Brain pericyte (primary cell): ENCODE measurements at regions not wholly inside any gene's neighbourhood (a gene's known extent, or its start where the extent isn't known, plus 50 kb on each side); places are given as distances from the start of the nearest gene placed in this dataset.

Experiments
- DNase-seq: peaks from one replicate; pipeline ENCODE4 v3.0.0-alpha.2; 2012; ENCODE audit warnings: low read depth, low spot score

GRCh38 chr6:56864171-56864616, 90.7 kb upstream of the BEND6 start:
- DNase-seq = no peak

GRCh38 chr6:56863366-56863765, 91.5 kb upstream of the BEND6 start:
- DNase-seq = no peak

- DNase-seq = no peak
Measured at GRCh38 chr6:56862415-56863175, 92.3 kb upstream of the BEND6 start.

GRCh38 chr6:56860475-56860874, 94.4 kb upstream of the BEND6 start:
- no peak for DNase-seq

GRCh38 chr6:56856036-56856580, 98.8 kb upstream of the BEND6 start:
- no peak for DNase-seq

- no peak for DNase-seq
Measured at GRCh38 chr6:56854086-56854485, 100.8 kb upstream of the BEND6 start.

GRCh38 chr6:56853541-56853940, 101.4 kb upstream of the BEND6 start:
- no peak for DNase-seq

GRCh38 chr6:56852260-56853010, 102.5 kb upstream of the BEND6 start:
- DNase-seq = no peak

- DNase-seq = no peak
Measured at GRCh38 chr6:56851541-56852259, 103.2 kb upstream of the BEND6 start.

GRCh38 chr6:56851074-56851473, 103.8 kb upstream of the BEND6 start:
- DNase-seq = no peak

GRCh38 chr6:56850626-56851025, 104.3 kb upstream of the BEND6 start:
- no peak for DNase-seq

- no peak for DNase-seq
Measured at GRCh38 chr6:56849896-56850295, 105.0 kb upstream of the BEND6 start.

- DNase-seq = no peak
Measured at GRCh38 chr6:56848105-56848504, 106.8 kb upstream of the BEND6 start.

GRCh38 chr6:56845032-56845431, 109.9 kb upstream of the BEND6 start:
- DNase-seq = no peak

- DNase-seq = peak; percentile 58
Measured at GRCh38 chr6:56843476-56844349, 111.2 kb upstream of the BEND6 start.

GRCh38 chr6:56842686-56843475, 112.0 kb upstream of the BEND6 start:
- no peak for DNase-seq

GRCh38 chr6:56841751-56842150, 113.2 kb upstream of the BEND6 start:
- DNase-seq = no peak

- no peak for DNase-seq
Measured at GRCh38 chr6:56841381-56841749, 113.5 kb upstream of the BEND6 start.

GRCh38 chr6:56840467-56841380, 114.2 kb upstream of the BEND6 start:
- DNase-seq = no peak
